GM12864 (cell line): ENCODE measurements at regions not wholly inside any gene's neighbourhood (a gene's known extent, or its start where the extent isn't known, plus 50 kb on each side); places are given as distances from the start of the nearest gene placed in this dataset.
A peak's percentile ranks its signal among the peaks of the same experiment; 100 is the strongest.
"Not testable (repeated sequence)": the region's sequence is repeated elsewhere in the genome, so short reads cannot be mapped to it uniquely, and the experiment has no call there.

ENCODE experiments used
- DNase-seq: peaks from one replicate; pipeline ENCODE4 v3.0.0-alpha.2; 2011; ENCODE audit warnings: low read depth
- H3K4me3 ChIP-seq: 2 replicates; pipeline ENCODE4 v1.5.1; 2011; ENCODE audit warnings: mild to moderate bottlenecking, low read depth, low read length, control low read depth
- TF ChIP-seq, protein P1 (sequence below): IDR thresholded peaks from 2 replicates; pipeline ENCODE4 v1.5.1; 2011; ENCODE audit warnings: low read depth, mild to moderate bottlenecking, moderate library complexity, low read length, control low read depth, inconsistent platforms; ENCODE audit errors: missing control alignments

DNA sequence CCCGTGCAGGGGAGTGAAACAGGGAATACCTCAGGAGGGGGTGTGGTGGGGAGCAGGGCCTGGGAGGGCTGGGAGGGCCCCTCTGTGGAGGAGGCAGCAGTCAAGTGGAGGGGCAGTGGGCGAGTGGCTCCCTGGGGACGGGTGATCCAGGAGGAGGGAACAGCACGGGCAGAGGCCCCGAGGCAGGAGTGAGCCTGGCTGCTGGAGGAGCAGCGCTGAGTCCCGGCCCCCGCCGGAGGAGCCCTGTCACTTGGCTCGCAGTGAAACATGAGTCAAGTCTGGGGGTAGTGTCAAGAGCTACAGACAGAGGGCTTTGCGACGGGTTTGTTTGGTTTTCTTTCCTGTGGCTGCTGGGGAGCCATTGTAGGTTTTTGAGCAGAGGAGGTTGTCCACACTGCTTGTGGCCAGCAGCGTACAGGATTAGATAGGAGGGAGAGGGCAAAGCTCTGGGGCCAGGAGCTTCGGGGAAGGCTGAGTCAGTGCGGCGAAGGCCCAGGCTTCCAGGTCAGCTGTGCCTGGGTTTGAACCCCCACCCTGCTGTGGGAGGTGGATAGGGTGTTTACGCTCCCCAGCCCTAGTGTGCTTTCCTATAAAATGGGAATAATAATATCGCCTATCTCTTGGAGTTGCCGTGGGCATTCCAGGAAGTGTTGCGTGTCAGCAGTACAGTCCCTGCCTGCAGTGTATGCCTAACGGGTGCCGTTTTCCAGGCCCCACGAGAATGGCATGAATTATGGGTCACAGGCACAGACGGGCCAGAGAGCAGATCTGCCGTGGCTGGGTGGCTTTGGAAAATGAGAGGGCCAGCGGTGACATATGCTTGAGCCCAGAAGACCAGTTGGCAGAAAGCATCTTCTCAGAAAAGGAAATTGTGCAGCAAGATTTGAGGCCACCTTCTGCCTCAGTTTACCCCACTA, 115.9 kb upstream of the CIBAR2 start:
- TF ChIP-seq, protein P1, sequence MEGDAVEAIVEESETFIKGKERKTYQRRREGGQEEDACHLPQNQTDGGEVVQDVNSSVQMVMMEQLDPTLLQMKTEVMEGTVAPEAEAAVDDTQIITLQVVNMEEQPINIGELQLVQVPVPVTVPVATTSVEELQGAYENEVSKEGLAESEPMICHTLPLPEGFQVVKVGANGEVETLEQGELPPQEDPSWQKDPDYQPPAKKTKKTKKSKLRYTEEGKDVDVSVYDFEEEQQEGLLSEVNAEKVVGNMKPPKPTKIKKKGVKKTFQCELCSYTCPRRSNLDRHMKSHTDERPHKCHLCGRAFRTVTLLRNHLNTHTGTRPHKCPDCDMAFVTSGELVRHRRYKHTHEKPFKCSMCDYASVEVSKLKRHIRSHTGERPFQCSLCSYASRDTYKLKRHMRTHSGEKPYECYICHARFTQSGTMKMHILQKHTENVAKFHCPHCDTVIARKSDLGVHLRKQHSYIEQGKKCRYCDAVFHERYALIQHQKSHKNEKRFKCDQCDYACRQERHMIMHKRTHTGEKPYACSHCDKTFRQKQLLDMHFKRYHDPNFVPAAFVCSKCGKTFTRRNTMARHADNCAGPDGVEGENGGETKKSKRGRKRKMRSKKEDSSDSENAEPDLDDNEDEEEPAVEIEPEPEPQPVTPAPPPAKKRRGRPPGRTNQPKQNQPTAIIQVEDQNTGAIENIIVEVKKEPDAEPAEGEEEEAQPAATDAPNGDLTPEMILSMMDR, result no peak
- DNase-seq, result no peak
- peak overlapping the region; percentile 3; the same call in 1 of the 2 replicates for H3K4me3 ChIP-seq

DNA sequence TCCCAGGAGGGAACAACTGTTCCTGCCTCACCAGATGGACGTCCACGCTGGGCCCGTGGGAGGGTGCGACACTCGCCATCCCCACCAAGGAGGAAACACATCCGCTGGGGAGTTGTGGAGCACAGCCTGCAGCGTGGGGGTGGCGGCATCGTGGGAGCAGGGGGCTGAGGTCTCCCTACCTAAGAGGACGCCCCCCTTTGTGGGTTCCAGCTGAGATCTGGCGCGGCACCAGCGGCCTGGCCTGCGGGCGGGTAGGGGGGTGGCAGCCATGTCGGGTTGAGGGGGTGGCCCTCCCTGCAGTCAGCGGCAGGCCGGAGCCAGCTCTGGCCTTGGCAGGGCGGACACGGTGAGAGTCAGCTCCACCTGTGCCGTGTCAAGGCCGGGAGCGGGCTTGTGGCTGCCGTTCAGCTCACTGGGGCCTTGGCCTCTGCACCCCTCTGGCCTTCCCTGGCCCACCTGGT, 116.7 kb upstream of the CIBAR2 start:
- DNase-seq, result no peak
- TF ChIP-seq, protein P1, result no peak
- no peak overlapping the region for H3K4me3 ChIP-seq

DNA sequence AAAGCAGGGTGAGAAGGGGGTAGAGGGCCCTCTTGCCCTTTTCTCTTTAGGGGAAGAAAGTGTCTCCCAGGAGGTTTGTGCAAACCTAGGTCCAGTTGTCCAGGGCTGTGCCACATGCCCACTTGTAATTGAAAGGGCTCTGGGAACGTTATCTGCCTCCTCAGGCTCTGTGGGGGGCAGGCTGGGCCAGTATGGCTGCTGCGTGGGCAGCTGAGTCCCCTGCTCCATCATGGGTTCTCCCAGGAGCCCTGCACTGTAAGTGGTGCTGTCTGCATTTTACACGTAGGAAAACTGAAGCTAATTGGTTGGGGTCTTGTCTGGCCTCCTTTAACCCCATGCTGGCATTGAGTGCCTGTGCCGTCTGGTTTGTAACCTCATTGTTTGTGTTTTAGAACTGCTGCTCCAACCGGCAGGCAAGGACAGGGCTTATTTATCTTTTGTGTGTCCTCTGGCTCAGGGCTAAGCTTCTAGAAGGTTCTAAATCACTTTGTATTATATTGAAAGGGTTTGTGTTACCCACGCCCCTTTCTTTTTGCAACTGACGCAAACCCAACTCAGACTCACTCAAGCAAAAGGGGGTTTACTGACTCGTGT, 117.7 kb upstream of the CIBAR2 start:
- TF ChIP-seq, protein P1, result no peak
- no peak for DNase-seq
- H3K4me3 ChIP-seq, result no peak overlapping the region

DNA sequence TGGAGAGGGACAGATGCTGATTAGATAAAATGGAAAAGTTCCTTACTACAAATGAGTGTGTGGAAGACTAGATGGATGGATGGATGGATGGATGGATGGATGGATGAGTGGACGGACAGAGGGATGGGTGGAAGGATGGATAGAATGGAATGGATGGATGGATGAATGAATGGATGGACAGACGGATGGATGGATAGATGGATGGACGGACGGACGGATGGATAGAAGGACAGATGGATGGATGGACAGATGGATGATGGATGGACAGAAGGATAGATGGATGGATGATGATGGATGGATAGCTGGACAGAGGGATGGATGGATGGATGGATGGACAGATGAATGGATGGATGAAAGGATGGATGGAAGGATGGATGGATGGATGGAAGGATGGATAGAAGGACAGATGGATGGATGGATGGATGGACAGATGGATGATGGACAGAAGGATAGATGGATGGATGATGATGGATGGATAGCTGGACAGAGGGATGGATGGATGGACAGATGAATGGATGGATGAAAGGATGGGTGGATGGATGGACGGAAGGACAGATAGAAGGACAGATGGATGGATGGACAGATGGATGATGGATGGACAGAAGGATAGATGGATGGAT, 118.6 kb upstream of the CIBAR2 start:
- DNase-seq, result not testable (repeated sequence)

DNA sequence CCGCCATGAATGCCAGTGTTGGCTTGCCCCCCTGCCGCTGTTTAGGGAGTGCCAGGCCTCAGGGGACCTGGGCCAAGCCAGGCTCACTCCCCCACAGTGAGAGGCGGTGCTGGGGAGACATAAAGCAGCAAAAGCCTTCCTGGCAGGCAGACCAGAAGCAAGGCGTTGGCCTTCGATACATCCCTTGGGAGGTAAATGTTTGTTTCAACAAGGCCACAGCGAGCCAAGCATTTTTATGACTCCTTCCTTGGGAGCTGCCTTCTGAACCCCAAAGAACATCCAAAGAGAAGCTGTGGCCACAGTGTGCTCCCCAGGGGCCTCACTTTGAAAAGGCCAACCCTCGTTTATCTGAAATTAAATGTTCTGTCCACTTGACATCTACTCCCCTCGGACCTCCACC, 119.7 kb upstream of the CIBAR2 start:
- DNase-seq, result no peak
- H3K4me3 ChIP-seq, result no peak overlapping the region
- TF ChIP-seq, protein P1, result no peak

More for the DNA sequence above, 118.6 kb upstream of the CIBAR2 start:
- not testable (repeated sequence) for H3K4me3 ChIP-seq

DNA sequence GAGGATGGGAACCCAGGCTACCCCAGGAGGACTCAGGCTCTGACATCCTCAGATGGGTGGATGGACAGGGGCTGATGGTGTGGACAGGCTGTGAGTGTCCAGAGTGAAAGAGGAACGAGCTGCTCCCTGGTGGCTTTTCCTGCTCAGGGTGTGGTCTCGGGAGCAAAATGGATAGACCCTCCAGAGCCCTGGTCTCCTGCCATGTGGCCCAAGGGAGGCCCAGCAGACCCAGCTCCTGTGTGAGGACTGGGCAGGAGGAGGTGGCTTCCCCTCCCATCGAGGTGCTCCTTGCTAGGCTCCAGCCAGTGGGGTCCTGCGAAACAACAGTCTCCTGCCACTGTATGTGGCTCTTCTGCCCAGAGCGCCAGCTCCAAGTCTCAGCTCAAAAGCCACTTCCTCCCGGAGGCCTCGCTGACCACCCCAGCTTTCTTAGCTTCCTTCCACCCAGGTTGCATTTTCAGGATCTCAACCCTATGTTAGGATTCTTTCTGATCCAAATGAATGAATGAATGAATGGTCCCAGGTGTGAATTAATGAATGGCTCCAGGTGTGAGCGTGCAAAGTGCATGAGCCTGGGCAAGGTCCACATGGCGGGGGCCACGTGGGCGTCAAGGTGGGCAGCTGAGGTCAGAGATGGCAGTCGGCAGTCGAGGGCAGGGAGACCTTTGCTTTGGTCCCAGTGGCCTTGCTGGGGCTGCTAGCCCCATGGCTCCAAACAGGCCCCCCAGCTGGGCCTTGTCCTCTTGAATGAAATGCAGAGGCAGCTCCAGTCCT, 120.3 kb upstream of the CIBAR2 start:
- TF ChIP-seq, protein P1, result no peak
- H3K4me3 ChIP-seq, result no peak overlapping the region
- no peak for DNase-seq
